ENCODE measurements at regions not wholly inside any gene's neighbourhood (a gene's known extent, or its start where the extent isn't known, plus 50 kb on each side); places are given as distances from the start of the nearest gene placed in this dataset. TPM values are rescaled to one million over a fixed set of nuclear protein-coding genes. Genes with fewer than 3 reads are reported as not detected.

GRCh38 chr2:14572633-14573032, 59.9 kb upstream of the LRATD1 start:
- Histone ChIP-seq H3K36me3 (replicated peaks in 1 of 2; ENCODE audit: insufficient read depth in 1 of 2, low read depth in 2 of 2) (no peaks in the 10 kb centered on the region), H3K9me3 (no peaks in the 10 kb centered on the region), H3K27ac (no peak overlapping the region), H3K4me1 (peaks cover 11% of the 10 kb centered on the region), H3K27me3 (no peaks in the 10 kb centered on the region), H3K4me3 (no peak overlapping the region)
- WGBS, 2 donors = 13 to 30% methylated on average over 2 of the region's 2 CpGs
- DNase-seq (no peak), ATAC-seq (no peak)
- no peak for TF ChIP-seq CTCF (IDR thresholded peaks at IDR 0.05)
- TF ChIP-seq POLR2A (IDR thresholded peaks at IDR 0.05) = no peak
- intact Hi-C loops (cut with DNase I) = no loop called here

DNA sequence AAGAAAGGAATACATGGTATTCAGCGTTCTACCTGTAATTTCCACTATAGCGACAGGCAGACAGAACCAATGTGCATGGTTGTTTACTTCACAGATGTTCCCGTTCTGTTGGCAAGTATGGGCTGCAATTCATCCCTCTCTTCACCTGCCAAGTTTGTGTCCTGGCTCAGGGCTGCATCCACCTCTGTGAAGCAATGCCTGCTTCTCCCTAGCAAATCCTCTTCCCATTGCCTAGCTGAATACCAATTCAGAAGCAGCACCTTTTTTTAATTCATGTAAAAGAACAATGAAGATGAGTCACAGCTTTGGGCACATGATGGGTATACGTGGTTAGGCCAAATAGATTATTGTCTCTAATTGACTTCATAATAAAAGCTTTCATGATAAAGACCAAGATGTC, 54.7 kb upstream of the LRATD1 start:
- intact Hi-C loops (cut with DNase I) = no loop called here
- Histone ChIP-seq H3K4me1 (peaks cover 5% of the 10 kb centered on the region), H3K27me3 (no peaks in the 10 kb centered on the region), H3K27ac (no peak overlapping the region), H3K4me3 (no peak overlapping the region), H3K36me3 (replicated peaks in 1 of 2; ENCODE audit: insufficient read depth in 1 of 2, low read depth in 2 of 2) (no peaks in the 10 kb centered on the region), H3K9me3 (no peaks in the 10 kb centered on the region)
- WGBS, 2 donors = 65 to 67% methylated on average over 4 of the region's 4 CpGs
- TF ChIP-seq CTCF (IDR thresholded peaks at IDR 0.05) = no peak
- no peak for ATAC-seq
- DNase-seq = no peak

Small RNA genes lying in the stretch of these regions (small RNA-seq; reads per million reads assigned to genes)
- gene RF00017 (not detected), gene RNU6-1288P (not detected)

All from body of pancreas (tissue), 4 donors.